HEK293 (cell line): ENCODE measurements at regions not wholly inside any gene's neighbourhood (a gene's known extent, or its start where the extent isn't known, plus 50 kb on each side); places are given as distances from the start of the nearest gene placed in this dataset.

ENCODE experiments used
- CTCF ChIA-PET: fragments of 350-600 bp; formaldehyde crosslinking; extraction: SDS; loops from one replicate; lab custom pipeline; 2021; ENCODE audit warnings: antibody characterized with exemption; lab: Yijun Ruan, JAX
- POLR2A ChIA-PET: fragments of 300-600 bp; formaldehyde crosslinking; extraction: SDS; loops from one replicate; lab custom pipeline; 2020; ENCODE audit warnings: antibody characterized with exemption, inconsistent platforms; lab: Yijun Ruan, JAX
- H3K27ac ChIP-seq: fragments of 200-500 bp; sonication (Bioruptor generic); 2 replicates; pipeline ENCODE4 v1.5.1; 2014; ENCODE audit warnings: low read depth, low read length, control low read depth, inconsistent platforms; ENCODE audit errors: extremely low read depth
- H3K36me3 ChIP-seq, 2 experiments: fragments of 200-500 bp in 1 of 2; sonication (Bioruptor generic) in 1 of 2; 1 replicate in 1 of 2; 2 replicates in 1 of 2; pipeline ENCODE4 v1.5.1; 2014 to 2017; ENCODE audit warnings: inconsistent platforms in 2 of 2, low read length in 2 of 2; ENCODE audit not compliant: control insufficient read depth in 2 of 2, insufficient read depth in 1 of 2
- H3K4me1 ChIP-seq: fragments of 200-500 bp; sonication (Bioruptor generic); 2 replicates; pipeline ENCODE4 v1.5.1; 2014; ENCODE audit warnings: mild to moderate bottlenecking, low read length, inconsistent platforms; ENCODE audit not compliant: control insufficient read depth, insufficient read depth
- H3K4me3 ChIP-seq: 2 replicates; pipeline ENCODE4 v1.5.1; 2011; ENCODE audit warnings: low read depth, mild to moderate bottlenecking, control low read depth, low read length, moderate library complexity
- H3K9me3 ChIP-seq: fragments of 200-500 bp; sonication (Bioruptor generic); 2 replicates; pipeline ENCODE4 v1.5.1; 2014; ENCODE audit warnings: low read depth, low read length, inconsistent platforms; ENCODE audit not compliant: control insufficient read depth, insufficient read depth
- KLF10 ChIP-seq: fragments of 450-650 bp; IDR thresholded peaks from 2 replicates; pipeline ENCODE4 v1.5.1; 2018; ENCODE audit warnings: missing biosample characterization, mild to moderate bottlenecking, missing genetic modification characterization
- OSR2 ChIP-seq: fragments of 450-650 bp; formaldehyde crosslinking; IDR thresholded peaks from 2 replicates; pipeline ENCODE4 v1.5.1; 2016; ENCODE audit warnings: missing biosample characterization, missing genetic modification characterization
- PRDM1 ChIP-seq: fragments of 450-650 bp; formaldehyde crosslinking; IDR thresholded peaks from 2 replicates; pipeline ENCODE4; 2016; ENCODE audit warnings: missing biosample characterization, missing genetic modification characterization
- SALL2 ChIP-seq: fragments of 450-650 bp; formaldehyde crosslinking; IDR thresholded peaks from 2 replicates; pipeline ENCODE4 v1.5.0; 2017; ENCODE audit warnings: missing biosample characterization, mild to moderate bottlenecking, missing genetic modification characterization, borderline replicate concordance
- TRIM28 ChIP-seq: IDR thresholded peaks from 2 replicates; pipeline ENCODE4 v1.6.1; 2011; ENCODE audit warnings: low read length, control low read depth, borderline replicate concordance
- WT1 ChIP-seq: fragments of 450-650 bp; formaldehyde crosslinking; IDR thresholded peaks from 2 replicates; pipeline ENCODE4 v1.5.1; 2016; ENCODE audit warnings: missing biosample characterization, missing genetic modification characterization
- ZBTB48 ChIP-seq: fragments of 450-650 bp; formaldehyde crosslinking; IDR thresholded peaks from 2 replicates; pipeline ENCODE4 v1.5.1; 2016; ENCODE audit warnings: missing biosample characterization, missing genetic modification characterization
- ZFP41 ChIP-seq: fragments of 450-650 bp; formaldehyde crosslinking; IDR thresholded peaks from 2 replicates; pipeline ENCODE4 v1.5.1; 2016; ENCODE audit warnings: missing biosample characterization, missing genetic modification characterization, borderline replicate concordance
- ZNF16 ChIP-seq: fragments of 450-650 bp; formaldehyde crosslinking; IDR thresholded peaks from 2 replicates; pipeline ENCODE4 v1.5.1; 2016; ENCODE audit warnings: low read depth, missing biosample characterization, missing genetic modification characterization
- ZNF221 ChIP-seq: fragments of 450-650 bp; formaldehyde crosslinking; IDR thresholded peaks from 2 replicates; pipeline ENCODE4 v1.5.1; 2017; ENCODE audit warnings: missing biosample characterization, missing genetic modification characterization, borderline replicate concordance
- ZNF239 ChIP-seq: fragments of 450-650 bp; formaldehyde crosslinking; IDR thresholded peaks from 2 replicates; pipeline ENCODE4 v1.5.1; 2016; ENCODE audit warnings: missing biosample characterization, missing genetic modification characterization
- ZNF24 ChIP-seq: fragments of 450-650 bp; formaldehyde crosslinking; IDR thresholded peaks from 2 replicates; pipeline ENCODE4 v1.5.1; 2016; ENCODE audit warnings: missing biosample characterization, missing genetic modification characterization
- ZNF292 ChIP-seq: fragments of 450-650 bp; formaldehyde crosslinking; IDR thresholded peaks from 2 replicates; pipeline ENCODE4 v1.5.1; 2016; ENCODE audit warnings: low read depth, missing biosample characterization, missing genetic modification characterization, borderline replicate concordance
- ZNF335 ChIP-seq: fragments of 450-650 bp; formaldehyde crosslinking; conservative IDR thresholded peaks from 2 replicates; pipeline ENCODE4 v1.5.1; 2016; ENCODE audit warnings: missing biosample characterization, missing genetic modification characterization
- ZNF426 ChIP-seq: fragments of 450-650 bp; formaldehyde crosslinking; IDR thresholded peaks from 2 replicates; pipeline ENCODE4 v1.5.1; 2017; ENCODE audit warnings: missing biosample characterization, missing genetic modification characterization, mild to moderate bottlenecking, inconsistent platforms, moderate library complexity
- ZNF610 ChIP-seq: fragments of 450-650 bp; formaldehyde crosslinking; IDR thresholded peaks from 2 replicates; pipeline ENCODE4 v1.5.1; 2016; ENCODE audit warnings: missing biosample characterization, missing genetic modification characterization, borderline replicate concordance
- ZNF792 ChIP-seq: fragments of 450-650 bp; formaldehyde crosslinking; IDR thresholded peaks from 2 replicates; pipeline ENCODE4 v1.5.1; 2016; ENCODE audit warnings: missing biosample characterization, missing genetic modification characterization
- ZXDB ChIP-seq: fragments of 450-650 bp; formaldehyde crosslinking; IDR thresholded peaks from 2 replicates; pipeline ENCODE4 v1.5.1; 2016; ENCODE audit warnings: missing biosample characterization, missing genetic modification characterization
- TF ChIP-seq, protein P1 (sequence below): fragments of 450-650 bp; formaldehyde crosslinking; IDR thresholded peaks from 2 replicates; pipeline ENCODE4 v1.5.1; 2016; ENCODE audit warnings: missing biosample characterization, missing genetic modification characterization
- TF ChIP-seq, protein P2 (sequence below): fragments of 450-650 bp; IDR thresholded peaks from 2 replicates; pipeline ENCODE4 v1.5.1; 2018; ENCODE audit warnings: missing biosample characterization, missing genetic modification characterization
- TF ChIP-seq, protein P3 (sequence below): fragments of 450-650 bp; formaldehyde crosslinking; conservative IDR thresholded peaks from 2 replicates; pipeline ENCODE4 v1.5.1; 2016; ENCODE audit warnings: low read depth, missing biosample characterization, missing genetic modification characterization
- TF ChIP-seq, protein P4 (sequence below): fragments of 450-650 bp; formaldehyde crosslinking; IDR thresholded peaks from 2 replicates; pipeline ENCODE4 v1.5.1; 2017; ENCODE audit warnings: missing biosample characterization, missing genetic modification characterization

DNA sequence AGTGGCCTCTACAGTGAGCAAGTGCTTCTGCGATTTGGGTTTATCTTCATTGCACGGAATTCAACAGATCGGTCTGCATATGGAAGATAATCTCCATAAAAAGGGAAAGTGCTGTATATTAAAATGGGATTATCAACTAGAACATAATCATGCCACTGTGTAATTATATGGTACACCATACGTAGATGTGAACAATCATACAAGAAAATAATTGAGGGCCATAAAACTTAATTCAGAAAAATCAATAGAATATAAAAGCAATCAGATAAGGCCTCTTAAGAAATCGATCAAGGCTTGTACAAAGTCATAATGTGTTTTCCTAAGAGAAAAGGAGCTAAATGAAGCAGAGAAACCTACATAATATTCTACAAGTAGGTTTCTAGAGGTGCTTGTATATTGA lies 157.5 kb upstream of the MGMT start (continued):
- TF ChIP-seq, protein P1, sequence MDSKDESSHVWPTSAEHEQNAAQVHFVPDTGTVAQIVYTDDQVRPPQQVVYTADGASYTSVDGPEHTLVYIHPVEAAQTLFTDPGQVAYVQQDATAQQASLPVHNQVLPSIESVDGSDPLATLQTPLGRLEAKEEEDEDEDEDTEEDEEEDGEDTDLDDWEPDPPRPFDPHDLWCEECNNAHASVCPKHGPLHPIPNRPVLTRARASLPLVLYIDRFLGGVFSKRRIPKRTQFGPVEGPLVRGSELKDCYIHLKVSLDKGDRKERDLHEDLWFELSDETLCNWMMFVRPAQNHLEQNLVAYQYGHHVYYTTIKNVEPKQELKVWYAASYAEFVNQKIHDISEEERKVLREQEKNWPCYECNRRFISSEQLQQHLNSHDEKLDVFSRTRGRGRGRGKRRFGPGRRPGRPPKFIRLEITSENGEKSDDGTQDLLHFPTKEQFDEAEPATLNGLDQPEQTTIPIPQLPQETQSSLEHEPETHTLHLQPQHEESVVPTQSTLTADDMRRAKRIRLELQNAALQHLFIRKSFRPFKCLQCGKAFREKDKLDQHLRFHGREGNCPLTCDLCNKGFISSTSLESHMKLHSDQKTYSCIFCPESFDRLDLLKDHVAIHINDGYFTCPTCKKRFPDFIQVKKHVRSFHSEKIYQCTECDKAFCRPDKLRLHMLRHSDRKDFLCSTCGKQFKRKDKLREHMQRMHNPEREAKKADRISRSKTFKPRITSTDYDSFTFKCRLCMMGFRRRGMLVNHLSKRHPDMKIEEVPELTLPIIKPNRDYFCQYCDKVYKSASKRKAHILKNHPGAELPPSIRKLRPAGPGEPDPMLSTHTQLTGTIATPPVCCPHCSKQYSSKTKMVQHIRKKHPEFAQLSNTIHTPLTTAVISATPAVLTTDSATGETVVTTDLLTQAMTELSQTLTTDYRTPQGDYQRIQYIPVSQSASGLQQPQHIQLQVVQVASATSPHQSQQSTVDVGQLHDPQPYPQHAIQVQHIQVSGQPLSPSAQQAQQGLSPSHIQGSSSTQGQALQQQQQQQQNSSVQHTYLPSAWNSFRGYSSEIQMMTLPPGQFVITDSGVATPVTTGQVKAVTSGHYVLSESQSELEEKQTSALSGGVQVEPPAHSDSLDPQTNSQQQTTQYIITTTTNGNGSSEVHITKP (tag by site-specific recombination) = no peak
- TF ChIP-seq PRDM1 (tag by site-specific recombination) (no peak), ZNF335 (tag by site-specific recombination) (no peak), SALL2 (no peak), OSR2 (tag by site-specific recombination) (peak; percentile 50; the same call in 1 of the 2 replicates), KLF10 (tag by site-specific recombination) (no peak), ZNF24 (tag by site-specific recombination) (no peak), ZNF239 (tag by site-specific recombination) (no peak)
- TF ChIP-seq, protein P2, sequence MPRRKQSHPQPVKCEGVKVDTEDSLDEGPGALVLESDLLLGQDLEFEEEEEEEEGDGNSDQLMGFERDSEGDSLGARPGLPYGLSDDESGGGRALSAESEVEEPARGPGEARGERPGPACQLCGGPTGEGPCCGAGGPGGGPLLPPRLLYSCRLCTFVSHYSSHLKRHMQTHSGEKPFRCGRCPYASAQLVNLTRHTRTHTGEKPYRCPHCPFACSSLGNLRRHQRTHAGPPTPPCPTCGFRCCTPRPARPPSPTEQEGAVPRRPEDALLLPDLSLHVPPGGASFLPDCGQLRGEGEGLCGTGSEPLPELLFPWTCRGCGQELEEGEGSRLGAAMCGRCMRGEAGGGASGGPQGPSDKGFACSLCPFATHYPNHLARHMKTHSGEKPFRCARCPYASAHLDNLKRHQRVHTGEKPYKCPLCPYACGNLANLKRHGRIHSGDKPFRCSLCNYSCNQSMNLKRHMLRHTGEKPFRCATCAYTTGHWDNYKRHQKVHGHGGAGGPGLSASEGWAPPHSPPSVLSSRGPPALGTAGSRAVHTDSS = no peak

DNA sequence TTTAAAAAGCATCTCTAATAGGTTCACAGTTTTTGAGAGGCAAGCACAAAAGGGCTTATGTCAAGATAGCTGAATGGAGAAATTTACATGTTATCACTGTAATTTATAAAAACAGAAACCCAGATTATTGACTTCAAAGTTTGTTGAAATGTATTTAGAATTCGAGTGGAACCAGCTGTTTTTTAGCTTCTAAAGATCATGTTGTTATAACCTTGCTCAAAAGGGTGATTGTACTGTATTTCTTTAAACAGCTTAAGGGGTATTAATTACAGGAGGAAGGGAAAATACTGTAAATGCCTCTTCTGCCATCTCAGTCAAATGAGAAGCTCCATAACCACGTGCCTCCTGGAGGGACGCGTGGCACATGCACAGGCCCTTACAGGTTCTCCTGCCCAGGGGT lies 156.2 kb upstream of the MGMT start:
- Histone ChIP-seq H3K27ac (no peak overlapping the region), H3K4me1 (0 out of 2 replicates have a peak, but pooled peaks cover 2% of the 10 kb centered on the region), H3K4me3 (no peak overlapping the region), H3K9me3 (no peaks in the 10 kb centered on the region), H3K36me3 (no peaks in the 10 kb centered on the region)
- ChIA-PET POLR2A (no interaction called here), CTCF (interaction anchor here (1.1 kb wide), 1 partner anchor 21 kb away, joined by 3 read pairs; no protein-coding TSS in a partner anchor)
- TF ChIP-seq WT1 (tag by site-specific recombination) = no peak
- no peak for TF ChIP-seq ZFP41 (tag by site-specific recombination)
- TF ChIP-seq ZNF221 (tag by site-specific recombination) = no peak
- TF ChIP-seq ZBTB48 (tag by site-specific recombination) = no peak
- TF ChIP-seq ZNF610 (tag by site-specific recombination) = no peak
- TF ChIP-seq, protein P3, sequence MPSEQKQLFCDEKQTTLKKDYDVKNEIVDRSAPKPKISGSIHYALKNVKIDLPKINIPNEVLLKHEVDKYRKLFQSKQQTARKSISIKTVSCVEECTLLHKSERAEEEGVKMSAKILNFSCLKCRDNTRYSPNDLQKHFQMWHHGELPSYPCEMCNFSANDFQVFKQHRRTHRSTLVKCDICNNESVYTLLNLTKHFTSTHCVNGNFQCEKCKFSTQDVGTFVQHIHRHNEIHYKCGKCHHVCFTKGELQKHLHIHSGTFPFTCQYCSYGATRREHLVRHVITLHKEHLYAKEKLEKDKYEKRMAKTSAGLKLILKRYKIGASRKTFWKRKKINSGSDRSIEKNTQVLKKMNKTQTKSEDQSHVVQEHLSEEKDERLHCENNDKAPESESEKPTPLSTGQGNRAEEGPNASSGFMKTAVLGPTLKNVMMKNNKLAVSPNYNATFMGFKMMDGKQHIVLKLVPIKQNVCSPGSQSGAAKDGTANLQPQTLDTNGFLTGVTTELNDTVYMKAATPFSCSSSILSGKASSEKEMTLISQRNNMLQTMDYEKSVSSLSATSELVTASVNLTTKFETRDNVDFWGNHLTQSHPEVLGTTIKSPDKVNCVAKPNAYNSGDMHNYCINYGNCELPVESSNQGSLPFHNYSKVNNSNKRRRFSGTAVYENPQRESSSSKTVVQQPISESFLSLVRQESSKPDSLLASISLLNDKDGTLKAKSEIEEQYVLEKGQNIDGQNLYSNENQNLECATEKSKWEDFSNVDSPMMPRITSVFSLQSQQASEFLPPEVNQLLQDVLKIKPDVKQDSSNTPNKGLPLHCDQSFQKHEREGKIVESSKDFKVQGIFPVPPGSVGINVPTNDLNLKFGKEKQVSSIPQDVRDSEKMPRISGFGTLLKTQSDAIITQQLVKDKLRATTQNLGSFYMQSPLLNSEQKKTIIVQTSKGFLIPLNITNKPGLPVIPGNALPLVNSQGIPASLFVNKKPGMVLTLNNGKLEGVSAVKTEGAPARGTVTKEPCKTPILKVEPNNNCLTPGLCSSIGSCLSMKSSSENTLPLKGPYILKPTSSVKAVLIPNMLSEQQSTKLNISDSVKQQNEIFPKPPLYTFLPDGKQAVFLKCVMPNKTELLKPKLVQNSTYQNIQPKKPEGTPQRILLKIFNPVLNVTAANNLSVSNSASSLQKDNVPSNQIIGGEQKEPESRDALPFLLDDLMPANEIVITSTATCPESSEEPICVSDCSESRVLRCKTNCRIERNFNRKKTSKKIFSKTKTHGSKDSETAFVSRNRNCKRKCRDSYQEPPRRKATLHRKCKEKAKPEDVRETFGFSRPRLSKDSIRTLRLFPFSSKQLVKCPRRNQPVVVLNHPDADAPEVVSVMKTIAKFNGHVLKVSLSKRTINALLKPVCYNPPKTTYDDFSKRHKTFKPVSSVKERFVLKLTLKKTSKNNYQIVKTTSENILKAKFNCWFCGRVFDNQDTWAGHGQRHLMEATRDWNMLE (tag by site-specific recombination) = no peak
- TF ChIP-seq TRIM28 = no peak
- no peak for TF ChIP-seq ZNF16 (tag by site-specific recombination)
- TF ChIP-seq, protein P1 (tag by site-specific recombination) = no peak
- TF ChIP-seq ZXDB (tag by site-specific recombination) = no peak
- TF ChIP-seq, protein P4, sequence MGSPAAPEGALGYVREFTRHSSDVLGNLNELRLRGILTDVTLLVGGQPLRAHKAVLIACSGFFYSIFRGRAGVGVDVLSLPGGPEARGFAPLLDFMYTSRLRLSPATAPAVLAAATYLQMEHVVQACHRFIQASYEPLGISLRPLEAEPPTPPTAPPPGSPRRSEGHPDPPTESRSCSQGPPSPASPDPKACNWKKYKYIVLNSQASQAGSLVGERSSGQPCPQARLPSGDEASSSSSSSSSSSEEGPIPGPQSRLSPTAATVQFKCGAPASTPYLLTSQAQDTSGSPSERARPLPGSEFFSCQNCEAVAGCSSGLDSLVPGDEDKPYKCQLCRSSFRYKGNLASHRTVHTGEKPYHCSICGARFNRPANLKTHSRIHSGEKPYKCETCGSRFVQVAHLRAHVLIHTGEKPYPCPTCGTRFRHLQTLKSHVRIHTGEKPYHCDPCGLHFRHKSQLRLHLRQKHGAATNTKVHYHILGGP (tag by site-specific recombination) = no peak
- TF ChIP-seq ZNF292 (tag by site-specific recombination) = no peak
- no peak for TF ChIP-seq ZNF792 (tag by site-specific recombination)
- no peak for TF ChIP-seq ZNF426
